IMR-90 (cell line): ENCODE measurements at regions not wholly inside any gene's neighbourhood (a gene's known extent, or its start where the extent isn't known, plus 50 kb on each side); places are given as distances from the start of the nearest gene placed in this dataset.

Experiments
- ATAC-seq: fragments of 200-7000 bp; cut with Tn5 transposase; 2 replicates; pipeline ENCODE4 v1.9.1; 2020; ENCODE audit warnings: low read depth, mild to moderate bottlenecking, moderate library complexity
- BruUV-seq: library from RNA; stranded (reverse); fragments of 400-500 nt; replicated peaks from 2 replicates; lab custom pipeline; 2021; lab: Mats Ljungman, UMichigan
- CTCF ChIA-PET: fragments of 300-600 bp; formaldehyde crosslinking; extraction: SDS; loops from one replicate; lab custom pipeline; 2021; ENCODE audit warnings: antibody characterized with exemption; lab: Yijun Ruan, JAX
- POLR2A ChIA-PET: fragments of 300-600 bp; sonication (Branson Sonifier 250); formaldehyde crosslinking; loops from one replicate; lab custom pipeline; 2022; ENCODE audit warnings: antibody characterized with exemption; ENCODE audit not compliant: unreplicated experiment; lab: Charles Lee
- DNase-seq: peaks from one replicate; pipeline ENCODE4 v3.0.0; 2013
- H2AFZ ChIP-seq: replicated peaks from 2 replicates; pipeline ENCODE3; 2013; ENCODE audit warnings: low read length, mild to moderate bottlenecking; ENCODE audit not compliant: poor library complexity
- H2AK5ac ChIP-seq: 2 replicates; pipeline ENCODE4 v1.6.1; 2013; ENCODE audit warnings: low read depth, low read length, inconsistent platforms
- H2AK9ac ChIP-seq: replicated peaks from 2 replicates; pipeline ENCODE3; 2013; ENCODE audit warnings: mild to moderate bottlenecking, low read depth, low read length, moderate library complexity; ENCODE audit not compliant: poor library complexity
- H2BK120ac ChIP-seq: 2 replicates; pipeline ENCODE4 v1.6.1; 2013; ENCODE audit warnings: low read depth, low read length, inconsistent platforms
- H2BK15ac ChIP-seq: 3 replicates; pipeline ENCODE4 v1.6.1; 2013; ENCODE audit warnings: low read depth, low read length, inconsistent platforms
- H2BK20ac ChIP-seq: 2 replicates; pipeline ENCODE4 v1.6.1; 2013; ENCODE audit warnings: low read depth, mild to moderate bottlenecking, inconsistent platforms, low read length, moderate library complexity
- H2BK5ac ChIP-seq: 2 replicates; pipeline ENCODE4 v1.6.1; 2013; ENCODE audit warnings: mild to moderate bottlenecking, low read depth, low read length, inconsistent platforms; ENCODE audit not compliant: poor library complexity, severe bottlenecking
- H3K14ac ChIP-seq: replicated peaks from 2 replicates; pipeline ENCODE4 v1.6.1; 2013; ENCODE audit warnings: low read depth, low read length, inconsistent platforms
- H3K18ac ChIP-seq: 2 replicates; pipeline ENCODE4 v1.6.1; 2013; ENCODE audit warnings: low read depth, low read length, control low read depth
- H3K23ac ChIP-seq: 2 replicates; pipeline ENCODE4 v1.6.1; 2013; ENCODE audit warnings: low read depth, low read length, inconsistent platforms
- H3K27ac ChIP-seq: 2 replicates; pipeline ENCODE4 v1.5.1; 2013; ENCODE audit warnings: mild to moderate bottlenecking, control low read depth, low read length; ENCODE audit not compliant: insufficient read depth
- H3K27me3 ChIP-seq: 2 replicates; pipeline ENCODE4 v1.6.1; 2013; ENCODE audit warnings: low read length; ENCODE audit not compliant: control insufficient read depth, insufficient read depth
- H3K36me3 ChIP-seq: 2 replicates; pipeline ENCODE4 v1.6.1; 2013; ENCODE audit warnings: low read length, mixed read lengths; ENCODE audit not compliant: control insufficient read depth, insufficient read depth
- H3K4ac ChIP-seq: 2 replicates; pipeline ENCODE4 v1.6.1; 2013; ENCODE audit warnings: low read depth, low read length, inconsistent platforms
- H3K4me1 ChIP-seq: 2 replicates; pipeline ENCODE4 v1.6.1; 2013; ENCODE audit warnings: low read length, mixed read lengths; ENCODE audit not compliant: control insufficient read depth, insufficient read depth
- H3K4me2 ChIP-seq: 2 replicates; pipeline ENCODE4 v1.6.1; 2013; ENCODE audit warnings: low read depth, mild to moderate bottlenecking, control low read depth, low read length, moderate library complexity
- H3K4me3 ChIP-seq: 2 replicates; pipeline ENCODE4 v1.5.1; 2013; ENCODE audit warnings: low read depth, mild to moderate bottlenecking, control low read depth, low read length, moderate library complexity; ENCODE audit not compliant: insufficient read depth
- H3K56ac ChIP-seq: 2 replicates; pipeline ENCODE4 v1.6.1; 2013; ENCODE audit warnings: low read length, inconsistent platforms; ENCODE audit not compliant: insufficient read depth; ENCODE audit errors: extremely low read depth
- H3K79me1 ChIP-seq, 2 experiments: 2 replicates each; pipeline ENCODE4 v1.6.1; 2013; ENCODE audit warnings: low read length in 2 of 2, inconsistent platforms in 1 of 2, low read depth in 1 of 2
- H3K9ac ChIP-seq: 2 replicates; pipeline ENCODE4 v1.6.1; 2013; ENCODE audit warnings: low read depth, low read length, control low read depth
- H3K9me1 ChIP-seq: 2 replicates; pipeline ENCODE4 v1.6.1; 2013; ENCODE audit warnings: low read length, inconsistent platforms; ENCODE audit not compliant: insufficient read depth
- H3K9me3 ChIP-seq: 2 replicates; pipeline ENCODE4 v1.6.1; 2013; ENCODE audit warnings: low read length; ENCODE audit not compliant: control insufficient read depth, insufficient read depth
- H4K20me1 ChIP-seq: 2 replicates; pipeline ENCODE4 v1.6.1; 2013; ENCODE audit warnings: low read length, inconsistent platforms; ENCODE audit not compliant: insufficient read depth
- H4K5ac ChIP-seq: 2 replicates; pipeline ENCODE4 v1.6.1; 2013; ENCODE audit warnings: mild to moderate bottlenecking, low read depth, low read length, control low read depth
- H4K8ac ChIP-seq, 2 experiments: 2 replicates each; pipeline ENCODE4 v1.6.1; 2013; ENCODE audit warnings: low read depth in 2 of 2, low read length in 2 of 2, control low read depth in 1 of 2, inconsistent platforms in 1 of 2
- H4K91ac ChIP-seq: 2 replicates; pipeline ENCODE4 v1.6.1; 2013; ENCODE audit warnings: low read depth, low read length, inconsistent platforms; ENCODE audit not compliant: insufficient read depth
- CEBPB ChIP-seq: IDR thresholded peaks from 2 replicates; pipeline ENCODE4 v1.6.1; 2012; ENCODE audit warnings: low read depth, low read length, improper control_type of control experiment
- CHD1 ChIP-seq: IDR thresholded peaks from 2 replicates; pipeline ENCODE4 v1.6.1; 2012; ENCODE audit warnings: low read depth, low read length, improper control_type of control experiment
- FOS ChIP-seq: fragments of 150-350 bp; IDR thresholded peaks from 2 replicates; pipeline ENCODE4 v1.6.1; 2016; ENCODE audit warnings: low read depth, low read length
- MAFK ChIP-seq: IDR thresholded peaks from 2 replicates; pipeline ENCODE4 v1.6.1; 2012; ENCODE audit warnings: low read depth, low read length, improper control_type of control experiment
- MAZ ChIP-seq: IDR thresholded peaks from 2 replicates; pipeline ENCODE4 v1.6.1; 2012; ENCODE audit warnings: low read depth, mild to moderate bottlenecking, low read length, improper control_type of control experiment, moderate library complexity, borderline replicate concordance
- MXI1 ChIP-seq: IDR thresholded peaks from 2 replicates; pipeline ENCODE4 v1.6.1; 2012; ENCODE audit warnings: low read depth, mild to moderate bottlenecking, low read length, moderate library complexity, borderline replicate concordance
- NFE2L2 ChIP-seq: fragments of 150-350 bp; IDR thresholded peaks from 2 replicates; pipeline ENCODE4 v1.6.1; 2016; ENCODE audit warnings: low read depth, mild to moderate bottlenecking, low read length
- POLR2A ChIP-seq: IDR thresholded peaks from 2 replicates; pipeline ENCODE4 v1.6.1; 2012; ENCODE audit warnings: mild to moderate bottlenecking, low read depth, low read length
- RCOR1 ChIP-seq: IDR thresholded peaks from 2 replicates; pipeline ENCODE4 v1.6.1; 2012; ENCODE audit warnings: mild to moderate bottlenecking, low read length, improper control_type of control experiment; ENCODE audit not compliant: insufficient replicate concordance
- RFX5 ChIP-seq: IDR thresholded peaks from 2 replicates; pipeline ENCODE4 v1.8.0; 2012; ENCODE audit warnings: low read depth, mild to moderate bottlenecking, low read length, moderate library complexity
- USF2 ChIP-seq: fragments of 150-350 bp; IDR thresholded peaks from 2 replicates; pipeline ENCODE4 v1.6.1; 2017; ENCODE audit warnings: mild to moderate bottlenecking, antibody characterized with exemption, low read length, low read depth
- dilution Hi-C: fragments of 300-500 bp; cut with HindIII; formaldehyde crosslinking; loops from one replicate; pipeline ENCODE4 v1.14.3; 2018; ENCODE audit warnings: low sequenced_read_pairs; ENCODE audit not compliant: unreplicated experiment
- in situ Hi-C: fragments of 300-500 bp; cut with MboI; formaldehyde crosslinking; loops from 3 replicates; pipeline ENCODE4 v1.14.3; 2019; ENCODE audit warnings: low sequenced_read_pairs, inconsistent platforms, mixed read lengths
- intact Hi-C: fragments of 100-400 bp; cut with micrococcal nuclease; formaldehyde crosslinking; loops from 2 replicates; pipeline ENCODE4 v1.10.0; 2022
- TF ChIP-seq, protein P1 (sequence below): conservative IDR thresholded peaks from 2 replicates; pipeline ENCODE4 v1.5.1; 2012; ENCODE audit warnings: mild to moderate bottlenecking, low read depth, low read length, improper control_type of control experiment
- TF ChIP-seq, protein P2 (sequence below): fragments of 150-350 bp; IDR thresholded peaks from 2 replicates; pipeline ENCODE4 v1.6.1; 2016; ENCODE audit warnings: low read depth, mild to moderate bottlenecking, low read length, moderate library complexity, borderline replicate concordance

DNA sequence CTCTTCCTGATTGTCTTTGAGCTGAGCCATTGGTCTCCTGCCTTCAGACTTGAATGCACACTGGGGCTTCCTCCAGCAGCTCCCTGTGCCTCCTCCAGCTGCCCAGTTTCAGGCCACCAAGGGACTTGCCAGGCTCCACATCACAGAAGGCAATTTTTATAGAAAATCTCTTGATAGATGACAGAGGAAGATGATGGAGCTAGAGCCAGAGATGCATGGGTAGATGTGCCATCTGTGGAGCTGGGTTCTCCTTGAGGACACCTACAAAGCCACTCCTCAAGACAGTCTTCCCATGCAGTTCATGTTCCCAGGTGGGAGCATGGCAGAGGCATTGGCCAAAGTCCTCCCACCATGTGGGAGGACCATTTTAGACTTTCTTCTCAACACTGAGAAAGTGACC lies 239.6 kb upstream of the IRX1 start:
- H3K9me1 ChIP-seq, result no peaks in the 10 kb centered on the region
- H3K4me3 ChIP-seq, result no peak overlapping the region
- no peak overlapping the region for H3K14ac ChIP-seq
- no peak overlapping the region for H2AFZ ChIP-seq
- H3K27ac ChIP-seq, result no peak overlapping the region
- no peak overlapping the region for H3K9ac ChIP-seq
- H3K4me1 ChIP-seq, result no peaks in the 10 kb centered on the region
- no peaks in the 10 kb centered on the region for H3K79me1 ChIP-seq
- no peak overlapping the region for H3K4ac ChIP-seq
- ChIA-PET POLR2A (no interaction called here), CTCF (no interaction called here)
- TF ChIP-seq POLR2A, result no peak
- TF ChIP-seq RCOR1, result no peak
- TF ChIP-seq, protein P1, sequence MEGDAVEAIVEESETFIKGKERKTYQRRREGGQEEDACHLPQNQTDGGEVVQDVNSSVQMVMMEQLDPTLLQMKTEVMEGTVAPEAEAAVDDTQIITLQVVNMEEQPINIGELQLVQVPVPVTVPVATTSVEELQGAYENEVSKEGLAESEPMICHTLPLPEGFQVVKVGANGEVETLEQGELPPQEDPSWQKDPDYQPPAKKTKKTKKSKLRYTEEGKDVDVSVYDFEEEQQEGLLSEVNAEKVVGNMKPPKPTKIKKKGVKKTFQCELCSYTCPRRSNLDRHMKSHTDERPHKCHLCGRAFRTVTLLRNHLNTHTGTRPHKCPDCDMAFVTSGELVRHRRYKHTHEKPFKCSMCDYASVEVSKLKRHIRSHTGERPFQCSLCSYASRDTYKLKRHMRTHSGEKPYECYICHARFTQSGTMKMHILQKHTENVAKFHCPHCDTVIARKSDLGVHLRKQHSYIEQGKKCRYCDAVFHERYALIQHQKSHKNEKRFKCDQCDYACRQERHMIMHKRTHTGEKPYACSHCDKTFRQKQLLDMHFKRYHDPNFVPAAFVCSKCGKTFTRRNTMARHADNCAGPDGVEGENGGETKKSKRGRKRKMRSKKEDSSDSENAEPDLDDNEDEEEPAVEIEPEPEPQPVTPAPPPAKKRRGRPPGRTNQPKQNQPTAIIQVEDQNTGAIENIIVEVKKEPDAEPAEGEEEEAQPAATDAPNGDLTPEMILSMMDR, result no peak
- TF ChIP-seq FOS, result no peak
- TF ChIP-seq USF2, result no peak
- TF ChIP-seq RFX5, result no peak
- TF ChIP-seq MXI1, result no peak
- no peak for TF ChIP-seq CEBPB
- no peak for TF ChIP-seq CHD1
- no peak for TF ChIP-seq MAZ
- TF ChIP-seq, protein P2, sequence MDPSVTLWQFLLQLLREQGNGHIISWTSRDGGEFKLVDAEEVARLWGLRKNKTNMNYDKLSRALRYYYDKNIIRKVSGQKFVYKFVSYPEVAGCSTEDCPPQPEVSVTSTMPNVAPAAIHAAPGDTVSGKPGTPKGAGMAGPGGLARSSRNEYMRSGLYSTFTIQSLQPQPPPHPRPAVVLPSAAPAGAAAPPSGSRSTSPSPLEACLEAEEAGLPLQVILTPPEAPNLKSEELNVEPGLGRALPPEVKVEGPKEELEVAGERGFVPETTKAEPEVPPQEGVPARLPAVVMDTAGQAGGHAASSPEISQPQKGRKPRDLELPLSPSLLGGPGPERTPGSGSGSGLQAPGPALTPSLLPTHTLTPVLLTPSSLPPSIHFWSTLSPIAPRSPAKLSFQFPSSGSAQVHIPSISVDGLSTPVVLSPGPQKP, result no peak
- no peak for TF ChIP-seq NFE2L2
- no peak for TF ChIP-seq MAFK
- H3K36me3 ChIP-seq, result no peaks in the 10 kb centered on the region
- H3K56ac ChIP-seq, result no peak overlapping the region
- H4K5ac ChIP-seq, result no peak overlapping the region
- H2BK20ac ChIP-seq, result no peak overlapping the region
- H3K9me3 ChIP-seq, result peaks cover 31% of the 10 kb centered on the region
- no peak overlapping the region for H2AK9ac ChIP-seq
- no peak overlapping the region for H4K8ac ChIP-seq
- no peak overlapping the region for H2BK15ac ChIP-seq
- no peak overlapping the region for H2BK120ac ChIP-seq
- in situ Hi-C loops, result no loop called here
- no peaks in the 10 kb centered on the region for H4K20me1 ChIP-seq
- no peak overlapping the region for H2BK5ac ChIP-seq
- dilution Hi-C loops, result no loop called here
- ATAC-seq (no peak), DNase-seq (no peak)
- H3K23ac ChIP-seq, result no peak overlapping the region
- no peak overlapping the region for H4K91ac ChIP-seq
- no peak overlapping the region for H3K18ac ChIP-seq
- H3K4me2 ChIP-seq, result no peak overlapping the region
- no peaks in the 10 kb centered on the region for H3K27me3 ChIP-seq
- H2AK5ac ChIP-seq, result no peak overlapping the region
- intact Hi-C loops, result no loop called here
- no TSS peak for BruUV-seq
